Activated T-helper 1 cell treated with anti-CD3 and anti-CD28 coated beads, Interleukin-12 subunit alpha, Interleukin-12 subunit beta, Interleukin-2, Interleukin-4 antibody, amounts not matched to agents 30 ng/mL and 10 ng/mL and 1 ng/mL, durations not matched to agents 14 hours and 24 hours and 36 hours (primary cell): ENCODE measurements at regions not wholly inside any gene's neighbourhood (a gene's known extent, or its start where the extent isn't known, plus 50 kb on each side); places are given as distances from the start of the nearest gene placed in this dataset.
"Not testable (repeated sequence)": the region's sequence is repeated elsewhere in the genome, so short reads cannot be mapped to it uniquely, and the experiment has no call there.

Experiments
- DNase-seq: peaks from one replicate; pipeline ENCODE4 v3.0.0; 2021; ENCODE audit warnings: low spot score
- H3K27ac Mint-ChIP-seq: one replicate; pipeline ENCODE4 v1.8.0; 2021; ENCODE audit warnings: mild to moderate bottlenecking, mixed read lengths
- H3K27me3 Mint-ChIP-seq: one replicate; pipeline ENCODE4 v1.8.0; 2022; ENCODE audit warnings: mild to moderate bottlenecking, moderate library complexity, mixed read lengths; ENCODE audit not compliant: insufficient read depth
- H3K36me3 Mint-ChIP-seq: one replicate; pipeline ENCODE4 v1.8.0; 2021; ENCODE audit warnings: low read depth, mixed read lengths
- H3K4me1 Mint-ChIP-seq: one replicate; pipeline ENCODE4 v1.8.0; 2021; ENCODE audit warnings: low read depth, mixed read lengths
- H3K4me3 Mint-ChIP-seq: one replicate; pipeline ENCODE4 v1.8.0; 2021; ENCODE audit warnings: mild to moderate bottlenecking, moderate library complexity, mixed read lengths
- H3K9me3 Mint-ChIP-seq: one replicate; pipeline ENCODE4 v1.8.0; 2021; ENCODE audit warnings: mixed read lengths
- intact Hi-C: fragments of 100-400 bp; cut with micrococcal nuclease; formaldehyde crosslinking; loops from one replicate; pipeline ENCODE4 v1.15.1; 2024

DNA sequence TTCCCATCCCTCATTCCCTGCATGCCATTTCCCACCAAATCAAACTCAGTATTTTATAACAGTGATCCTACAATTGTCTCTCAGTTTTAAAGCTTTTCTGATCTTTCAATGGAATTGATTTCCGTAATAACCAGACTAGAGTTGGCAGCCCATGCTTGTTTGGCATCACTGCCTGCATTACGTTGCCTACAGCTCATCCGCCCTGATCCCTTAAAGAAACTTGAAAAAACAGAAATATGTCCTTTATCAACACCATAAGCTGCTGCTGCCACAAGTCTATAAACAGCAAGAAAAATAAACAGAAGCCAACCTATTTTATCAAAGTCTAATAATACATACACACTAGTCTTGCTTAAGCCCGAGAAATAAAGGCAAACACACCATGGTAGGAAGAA is 331.0 kb downstream of the METTL4 start:
- intact Hi-C loops, result no loop called here
- no peak overlapping the region for H3K4me3 Mint-ChIP-seq
- H3K9me3 Mint-ChIP-seq, result no peaks in the 10 kb centered on the region
- no peak for DNase-seq
- no peak overlapping the region for H3K27ac Mint-ChIP-seq
- H3K4me1 Mint-ChIP-seq, result no peaks in the 10 kb centered on the region
- H3K36me3 Mint-ChIP-seq, result no peaks in the 10 kb centered on the region
- peaks cover 3% of the 10 kb centered on the region for H3K27me3 Mint-ChIP-seq

GRCh38 chr18:2244641-2245040 is 326.7 kb downstream of the METTL4 start:
- Mint-ChIP-seq H3K36me3 (no peaks in the 10 kb centered on the region), H3K9me3 (peaks cover 4% of the 10 kb centered on the region), H3K27me3 (peaks cover 3% of the 10 kb centered on the region), H3K4me1 (no peaks in the 10 kb centered on the region), H3K4me3 (no peak overlapping the region), H3K27ac (no peak overlapping the region)
- intact Hi-C loops, result no loop called here
- DNase-seq, result no peak

DNA sequence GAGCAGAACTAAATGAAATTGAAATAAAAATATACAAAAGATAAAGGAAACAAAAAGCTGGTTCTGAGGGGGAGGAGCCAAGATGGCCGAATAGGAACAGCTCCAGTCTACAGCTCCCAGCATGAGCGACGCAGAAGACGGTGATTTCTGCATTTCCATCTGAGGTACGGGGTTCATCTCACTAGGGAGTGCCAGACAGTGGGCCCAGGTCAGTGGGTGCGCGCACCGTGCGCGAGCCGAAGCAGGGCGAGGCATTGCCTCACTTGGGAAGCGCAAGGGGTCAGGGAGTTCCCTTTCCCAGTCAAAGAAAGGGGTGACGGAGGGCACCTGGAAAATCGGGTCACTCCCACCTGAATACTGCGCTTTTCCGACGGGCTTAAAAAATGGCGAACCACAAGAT is 324.2 kb downstream of the METTL4 start:
- intact Hi-C loops, DNase-seq, H3K9me3 Mint-ChIP-seq, H3K4me3 Mint-ChIP-seq, H3K36me3 Mint-ChIP-seq, H3K27ac Mint-ChIP-seq, H3K4me1 Mint-ChIP-seq, H3K27me3 Mint-ChIP-seq: not testable (repeated sequence)

- no peaks in the 10 kb centered on the region for H3K27me3 Mint-ChIP-seq
- H3K9me3 Mint-ChIP-seq, result no peaks in the 10 kb centered on the region
- H3K4me3 Mint-ChIP-seq, result no peak overlapping the region
- DNase-seq, result no peak
- no peak overlapping the region for H3K27ac Mint-ChIP-seq
- no peaks in the 10 kb centered on the region for H3K4me1 Mint-ChIP-seq
- intact Hi-C loops, result no loop called here
- H3K36me3 Mint-ChIP-seq, result no peaks in the 10 kb centered on the region
These were observed 316.3 kb downstream of the METTL4 start for GRCh38 chr18:2254977-2255376.

- Mint-ChIP-seq H3K4me1 (no peaks in the 10 kb centered on the region), H3K9me3 (no peaks in the 10 kb centered on the region), H3K4me3 (no peak overlapping the region), H3K27ac (no peak overlapping the region), H3K27me3 (no peaks in the 10 kb centered on the region), H3K36me3 (no peaks in the 10 kb centered on the region)
- intact Hi-C loops, result no loop called here
- no peak for DNase-seq
These were observed 314.7 kb downstream of the METTL4 start for GRCh38 chr18:2256577-2256976.

DNA sequence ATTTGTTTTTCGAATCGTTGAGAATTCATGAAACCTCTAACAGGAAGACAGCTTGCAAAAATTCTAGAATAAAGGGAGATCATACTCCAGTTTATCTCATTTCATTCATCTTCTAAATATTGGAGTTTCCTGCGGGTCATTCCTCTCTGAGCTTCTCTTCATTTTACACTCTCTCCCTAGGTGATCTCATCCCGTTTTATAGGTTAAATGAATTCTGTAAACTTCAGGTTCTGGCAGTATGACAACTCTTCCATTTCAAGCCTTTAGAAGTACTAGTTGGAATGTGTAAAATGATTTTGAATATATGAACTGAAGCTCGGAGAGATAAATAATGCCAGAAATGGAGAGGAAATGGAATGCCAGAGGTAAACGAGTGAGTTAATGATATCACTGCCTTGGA is 312.4 kb downstream of the METTL4 start:
- Mint-ChIP-seq H3K4me1 (no peaks in the 10 kb centered on the region), H3K27ac (no peak overlapping the region), H3K4me3 (no peak overlapping the region), H3K27me3 (no peaks in the 10 kb centered on the region), H3K36me3 (no peaks in the 10 kb centered on the region), H3K9me3 (no peaks in the 10 kb centered on the region)
- DNase-seq, result no peak
- intact Hi-C loops, result no loop called here

- no peaks in the 10 kb centered on the region for H3K4me1 Mint-ChIP-seq
- no peak overlapping the region for H3K27ac Mint-ChIP-seq
- no peaks in the 10 kb centered on the region for H3K9me3 Mint-ChIP-seq
- intact Hi-C loops, result no loop called here
- DNase-seq, result no peak
- H3K4me3 Mint-ChIP-seq, result no peak overlapping the region
- H3K27me3 Mint-ChIP-seq, result no peaks in the 10 kb centered on the region
- H3K36me3 Mint-ChIP-seq, result no peaks in the 10 kb centered on the region
These were observed 307.9 kb downstream of the METTL4 start for GRCh38 chr18:2263303-2263890.

DNA sequence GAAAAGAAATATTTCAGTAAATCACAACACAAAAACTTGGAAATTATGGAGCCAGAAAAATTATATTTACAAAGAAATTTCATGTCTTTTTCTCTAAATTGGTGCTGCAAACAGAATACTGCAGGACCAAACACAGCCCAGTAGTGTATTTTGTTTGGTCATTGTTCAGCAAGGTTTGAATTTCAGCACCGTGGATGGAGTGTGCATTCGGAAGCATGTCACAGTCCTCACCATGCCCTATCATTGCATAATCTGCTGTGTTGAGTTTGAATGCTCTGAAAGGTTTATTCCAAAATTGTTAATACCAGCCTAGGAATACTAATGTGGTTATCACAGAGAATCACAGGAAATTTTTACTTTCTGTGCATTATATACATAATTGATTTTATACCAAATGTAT is 296.7 kb downstream of the METTL4 start:
- no peak for DNase-seq
- intact Hi-C loops, result no loop called here
- Mint-ChIP-seq H3K9me3 (no peaks in the 10 kb centered on the region), H3K36me3 (no peaks in the 10 kb centered on the region), H3K27ac (no peak overlapping the region), H3K27me3 (no peaks in the 10 kb centered on the region), H3K4me1 (no peaks in the 10 kb centered on the region), H3K4me3 (no peak overlapping the region)

GRCh38 chr18:2281086-2281485 is 290.2 kb downstream of the METTL4 start:
- H3K36me3 Mint-ChIP-seq, result no peaks in the 10 kb centered on the region
- no peak overlapping the region for H3K4me3 Mint-ChIP-seq
- intact Hi-C loops, result no loop called here
- no peak for DNase-seq
- H3K27ac Mint-ChIP-seq, result no peak overlapping the region
- no peaks in the 10 kb centered on the region for H3K9me3 Mint-ChIP-seq
- H3K27me3 Mint-ChIP-seq, result peaks cover 2% of the 10 kb centered on the region
- H3K4me1 Mint-ChIP-seq, result no peaks in the 10 kb centered on the region

GRCh38 chr18:2281523-2282199 is 289.6 kb downstream of the METTL4 start:
- intact Hi-C loops, result no loop called here
- no peaks in the 10 kb centered on the region for H3K9me3 Mint-ChIP-seq
- H3K27ac Mint-ChIP-seq, result no peak overlapping the region
- H3K4me1 Mint-ChIP-seq, result no peaks in the 10 kb centered on the region
- DNase-seq, result no peak
- peaks cover 2% of the 10 kb centered on the region for H3K27me3 Mint-ChIP-seq
- no peak overlapping the region for H3K4me3 Mint-ChIP-seq
- H3K36me3 Mint-ChIP-seq, result no peaks in the 10 kb centered on the region

DNA sequence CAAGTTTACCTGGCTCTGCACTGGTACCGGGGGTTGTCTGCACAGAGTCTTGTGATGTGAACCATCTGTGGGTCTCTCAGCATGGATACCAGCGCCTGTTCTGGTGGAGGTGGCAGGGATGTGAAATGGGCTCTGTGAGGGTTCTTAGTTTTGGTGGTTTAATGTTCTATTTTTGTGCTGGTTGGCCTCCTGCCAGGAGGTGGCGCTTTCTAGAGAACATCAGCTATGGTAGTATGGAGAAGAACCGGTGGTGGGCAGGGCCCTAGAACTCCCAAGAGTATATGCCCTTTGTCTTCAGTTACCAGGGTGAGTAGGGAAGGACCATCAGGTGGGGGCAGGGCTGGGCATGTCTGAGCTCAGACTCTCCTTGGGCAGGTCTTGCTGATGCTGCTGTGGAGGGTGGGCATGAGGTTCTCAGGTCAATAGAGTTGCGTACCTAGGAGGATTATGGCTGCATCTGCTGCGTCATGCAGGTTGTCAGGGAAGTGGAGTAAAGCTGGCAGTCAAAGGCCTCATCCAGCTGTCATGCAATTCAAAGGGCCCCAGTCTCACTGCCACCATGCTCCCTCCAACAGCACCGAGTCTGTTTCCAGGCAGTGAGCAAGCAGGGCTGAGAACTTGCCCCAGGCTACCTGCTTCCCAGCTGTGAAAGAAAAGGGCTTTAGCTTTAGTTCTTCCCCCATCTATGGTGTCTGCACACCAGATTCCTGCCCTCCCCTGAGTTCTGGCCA is 278.0 kb downstream of the METTL4 start:
- Mint-ChIP-seq H3K27me3 (peaks cover 4% of the 10 kb centered on the region), H3K27ac (no peak overlapping the region), H3K9me3 (no peaks in the 10 kb centered on the region), H3K4me3 (no peak overlapping the region), H3K4me1 (no peaks in the 10 kb centered on the region), H3K36me3 (no peaks in the 10 kb centered on the region)
- DNase-seq, result no peak
- intact Hi-C loops, result no loop called here

GRCh38 chr18:2301316-2301715 is 270.0 kb downstream of the METTL4 start:
- H3K9me3 Mint-ChIP-seq, result no peaks in the 10 kb centered on the region
- H3K27ac Mint-ChIP-seq, result no peak overlapping the region
- H3K27me3 Mint-ChIP-seq, result peaks cover 3% of the 10 kb centered on the region
- DNase-seq, result no peak
- no peak overlapping the region for H3K4me3 Mint-ChIP-seq
- no peaks in the 10 kb centered on the region for H3K36me3 Mint-ChIP-seq
- no peaks in the 10 kb centered on the region for H3K4me1 Mint-ChIP-seq
- intact Hi-C loops, result no loop called here

DNA sequence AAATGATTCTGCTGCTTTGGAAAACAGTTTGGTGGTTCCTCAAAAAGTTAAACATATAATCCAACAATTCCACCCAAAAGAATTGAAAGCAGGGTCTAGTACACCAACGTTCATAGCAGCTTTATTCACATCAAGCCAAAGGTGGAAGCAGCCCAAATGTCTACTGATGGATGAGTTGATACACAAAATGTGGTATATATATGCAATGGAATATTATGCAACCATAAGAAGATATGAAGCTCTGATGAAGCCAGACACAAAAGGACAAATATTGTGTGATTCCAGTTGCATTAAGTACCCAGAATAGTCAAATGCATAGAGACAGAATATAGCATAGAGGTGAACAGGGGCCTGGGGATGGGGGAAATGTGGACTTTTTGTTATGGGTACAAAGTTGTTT is 269.3 kb downstream of the METTL4 start:
- H3K27me3 Mint-ChIP-seq, result peaks cover 3% of the 10 kb centered on the region
- no peaks in the 10 kb centered on the region for H3K4me1 Mint-ChIP-seq
- no peak overlapping the region for H3K4me3 Mint-ChIP-seq
- intact Hi-C loops, result no loop called here
- DNase-seq, result no peak
- no peaks in the 10 kb centered on the region for H3K9me3 Mint-ChIP-seq
- H3K27ac Mint-ChIP-seq, result no peak overlapping the region
- no peaks in the 10 kb centered on the region for H3K36me3 Mint-ChIP-seq
